HepG2 (cell line): ENCODE measurements at regions not wholly inside any gene's neighbourhood (a gene's known extent, or its start where the extent isn't known, plus 50 kb on each side); places are given as distances from the start of the nearest gene placed in this dataset.

Source experiments
- ATF4 ChIP-seq, 2 experiments: fragments of 450-650 bp in 1 of 2; sonication (generic) in 1 of 2; formaldehyde crosslinking; IDR thresholded peaks; 2 replicates each; pipeline versions ENCODE4 v1.5.0 to v1.8.0; 2020 to 2022; ENCODE audit warnings: mild to moderate bottlenecking in 1 of 2, missing genetic modification reagents in 1 of 2
- CERS6 ChIP-seq: sonication (generic); formaldehyde crosslinking; IDR thresholded peaks from 2 replicates; pipeline ENCODE4 v1.5.0; 2020; ENCODE audit warnings: missing genetic modification reagents
- HMGXB4 ChIP-seq, 2 experiments: sonication (generic) in 1 of 2; formaldehyde crosslinking in 1 of 2; IDR thresholded peaks; 2 replicates each; pipeline versions ENCODE4 v1.4.0 to v1.6.1; 2018 to 2020; ENCODE audit warnings: missing genetic modification reagents in 2 of 2, borderline replicate concordance in 1 of 2, low read depth in 1 of 2, mild to moderate bottlenecking in 1 of 2, missing biosample characterization in 1 of 2
- HNRNPK ChIP-seq: fragments of 200-400 bp; formaldehyde crosslinking; IDR thresholded peaks from 2 replicates; pipeline ENCODE4 v1.6.1; 2018; ENCODE audit warnings: low read length, low read depth, moderate library complexity, mild to moderate bottlenecking; ENCODE audit not compliant: poor library complexity, severe bottlenecking
- HOXD1 ChIP-seq: sonication (generic); formaldehyde crosslinking; IDR thresholded peaks from 2 replicates; pipeline ENCODE4 v1.5.0; 2020; ENCODE audit warnings: missing genetic modification reagents
- KAT8 ChIP-seq: IDR thresholded peaks from 2 replicates; pipeline ENCODE4 v1.6.1; 2016; ENCODE audit warnings: missing genetic modification reagents, missing compliant biosample characterization
- NFE2L1 ChIP-seq: sonication (generic); formaldehyde crosslinking; IDR thresholded peaks from 2 replicates; pipeline ENCODE4 v1.4.0; 2020; ENCODE audit warnings: missing genetic modification reagents, mild to moderate bottlenecking, borderline replicate concordance
- PREB ChIP-seq: sonication (generic); formaldehyde crosslinking; IDR thresholded peaks from 2 replicates; pipeline ENCODE4 v1.4.0; 2020; ENCODE audit warnings: missing genetic modification reagents
- RARG ChIP-seq: sonication (generic); formaldehyde crosslinking; IDR thresholded peaks from 2 replicates; pipeline ENCODE4 v1.4.0; 2020; ENCODE audit warnings: low read depth, mild to moderate bottlenecking, missing genetic modification reagents
- RNF219 ChIP-seq: sonication (generic); formaldehyde crosslinking; IDR thresholded peaks from 2 replicates; pipeline ENCODE4 v1.5.0; 2020; ENCODE audit warnings: mild to moderate bottlenecking, missing genetic modification reagents
- SOX5 ChIP-seq: IDR thresholded peaks from 2 replicates; pipeline ENCODE4 v1.6.1; 2016; ENCODE audit warnings: borderline replicate concordance
- WIZ ChIP-seq: sonication (generic); formaldehyde crosslinking; IDR thresholded peaks from 2 replicates; pipeline ENCODE4 v1.5.1; 2020; ENCODE audit warnings: mild to moderate bottlenecking, missing genetic modification reagents
- ZGPAT ChIP-seq: IDR thresholded peaks from 2 replicates; pipeline ENCODE4 v1.6.1; 2016; ENCODE audit warnings: mild to moderate bottlenecking
- ZIK1 ChIP-seq: sonication (generic); formaldehyde crosslinking; IDR thresholded peaks from 2 replicates; pipeline ENCODE4 v1.5.0; 2020; ENCODE audit warnings: mild to moderate bottlenecking, low read depth, missing genetic modification reagents, borderline replicate concordance
- ZKSCAN1 ChIP-seq: fragments of 150-350 bp; IDR thresholded peaks from 2 replicates; pipeline ENCODE4 v1.6.1; 2014; ENCODE audit warnings: low read length
- ZMAT3 ChIP-seq: sonication (generic); formaldehyde crosslinking; conservative IDR thresholded peaks from 2 replicates; pipeline ENCODE4 v1.7.0; 2021; ENCODE audit warnings: missing genetic modification reagents
- ZNF260 ChIP-seq: sonication (generic); formaldehyde crosslinking; IDR thresholded peaks from 2 replicates; pipeline ENCODE4 v1.4.0; 2020; ENCODE audit warnings: missing genetic modification reagents, low read depth, mild to moderate bottlenecking, borderline replicate concordance
- ZNF598 ChIP-seq: sonication (generic); formaldehyde crosslinking; IDR thresholded peaks from 2 replicates; pipeline ENCODE4 v1.5.1; 2020; ENCODE audit warnings: mild to moderate bottlenecking, missing genetic modification reagents, borderline replicate concordance
- ZNF766 ChIP-seq: sonication (generic); formaldehyde crosslinking; IDR thresholded peaks from 2 replicates; pipeline ENCODE4 v1.5.0; 2020; ENCODE audit warnings: missing genetic modification reagents, borderline replicate concordance

- TF ChIP-seq RARG (CRISPR knock-in tag), result peak; percentile 78; the same call in 1 of the 2 replicates
- no peak for TF ChIP-seq ZNF260 (CRISPR knock-in tag)
- TF ChIP-seq RNF219 (CRISPR knock-in tag), result no peak; the same call in 1 of the 2 replicates
- peak; percentile 54; the same call in 1 of the 2 replicates for TF ChIP-seq ZIK1 (CRISPR knock-in tag)
- TF ChIP-seq WIZ (CRISPR knock-in tag), result peak; percentile 50; the same call in 1 of the 2 replicates
- peak; percentile 93 for TF ChIP-seq HOXD1 (CRISPR knock-in tag)
- no peak for TF ChIP-seq HNRNPK
- TF ChIP-seq ZMAT3 (CRISPR knock-in tag), result peak; percentile 96
- TF ChIP-seq ZKSCAN1, result no peak
- peak; percentile 99 for TF ChIP-seq SOX5 (CRISPR knock-in tag)
- TF ChIP-seq CERS6 (CRISPR knock-in tag), result no peak; the same call in 1 of the 2 replicates
- peak in 1 of 2 experiments; percentile 89; a peak in 2 of 4 replicates for TF ChIP-seq ATF4 (CRISPR knock-in tag; IDR thresholded peaks at IDR 0.05)
- TF ChIP-seq NFE2L1, result peak; percentile 98
- no peak for TF ChIP-seq PREB (CRISPR knock-in tag)
- TF ChIP-seq ZNF598 (CRISPR knock-in tag), result peak; percentile 84; the same call in 1 of the 2 replicates
- peak; percentile 99 for TF ChIP-seq ZGPAT (CRISPR knock-in tag)
- TF ChIP-seq HMGXB4 (CRISPR knock-in tag; IDR thresholded peaks at IDR 0.05; ENCODE audit: borderline replicate concordance in 1 of 2, low read depth in 1 of 2), result peak; percentile 91 to 94
- TF ChIP-seq ZNF766 (CRISPR knock-in tag), result no peak; the same call in 1 of the 2 replicates
- peak; percentile 87 for TF ChIP-seq KAT8 (CRISPR knock-in tag)
Measured at GRCh38 chr16:14364386-14365199, 265.5 kb downstream of the PARN start (continued).
